Upper lobe of right lung (tissue), 1 donor: ENCODE measurements at regions not wholly inside any gene's neighbourhood (a gene's known extent, or its start where the extent isn't known, plus 50 kb on each side); places are given as distances from the start of the nearest gene placed in this dataset.

Experiments
- ATAC-seq: fragments of 200-7000 bp; cut with Tn5 transposase; one replicate; pipeline ENCODE4 v1.9.1; 2020; ENCODE audit warnings: mild to moderate bottlenecking, moderate library complexity
- DNase-seq: peaks from one replicate; pipeline ENCODE4 v3.0.0-alpha.2; 2020
- H3K27ac ChIP-seq: fragments of 200-600 bp; one replicate; pipeline ENCODE4 v1.8.0; 2022
- H3K27me3 ChIP-seq: fragments of 200-600 bp; one replicate; pipeline ENCODE4 v1.8.0; 2022; ENCODE audit warnings: mild to moderate bottlenecking
- H3K36me3 ChIP-seq: fragments of 200-600 bp; one replicate; pipeline ENCODE4 v1.8.0; 2022
- H3K4me1 ChIP-seq: fragments of 200-600 bp; one replicate; pipeline ENCODE4 v1.8.0; 2022
- H3K4me3 ChIP-seq: fragments of 200-600 bp; one replicate; pipeline ENCODE4 v1.8.0; 2022; ENCODE audit warnings: mild to moderate bottlenecking
- H3K9me3 ChIP-seq: fragments of 200-600 bp; one replicate; pipeline ENCODE4 v1.8.0; 2022
- CTCF ChIP-seq: fragments of 200-600 bp; IDR thresholded peaks from one replicate; pipeline ENCODE4 v1.8.0; 2022; ENCODE audit warnings: antibody characterized with exemption
- intact Hi-C: fragments of 100-400 bp; cut with DNase I; formaldehyde crosslinking; loops from one replicate; pipeline ENCODE4 v1.11.0; 2022
- donor health status: DM: no; HTN: yes; CAD: no; lungs with severe emphysema.

DNA sequence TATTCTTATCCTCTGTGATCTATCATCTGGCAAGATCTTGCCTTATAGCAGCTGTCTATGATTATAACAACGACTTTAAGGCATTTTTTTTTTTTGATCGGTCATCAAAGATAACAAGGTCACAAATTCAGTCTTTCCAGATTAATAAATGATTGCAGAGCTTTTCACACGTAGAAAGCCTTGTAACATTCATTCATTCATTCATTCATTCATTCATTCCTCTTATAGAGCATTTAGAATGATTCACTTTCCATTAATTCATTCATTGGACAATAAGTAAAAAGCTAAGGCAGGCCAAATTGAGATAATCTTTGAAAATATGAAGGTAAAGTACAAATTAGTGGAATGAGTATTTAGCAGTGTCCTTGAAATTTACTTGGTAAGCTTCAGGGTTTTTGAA is 223.7 kb downstream of the NUP35 start:
- H3K27ac ChIP-seq = no peak overlapping the region
- intact Hi-C loops = no loop called here

GRCh38 chr2:183348492-183348891 is 224.2 kb downstream of the NUP35 start:
- Histone ChIP-seq H3K4me1 (no peaks in the 10 kb centered on the region), H3K27me3 (no peaks in the 10 kb centered on the region), H3K9me3 (no peaks in the 10 kb centered on the region), H3K4me3 (no peak overlapping the region), H3K36me3 (no peaks in the 10 kb centered on the region), H3K27ac (no peak overlapping the region)
- ATAC-seq (no peak), DNase-seq (no peak)
- no peak for TF ChIP-seq CTCF
- intact Hi-C loops = no loop called here

More for the DNA sequence above, 223.7 kb downstream of the NUP35 start:
- no peaks in the 10 kb centered on the region for H3K9me3 ChIP-seq
- no peak for TF ChIP-seq CTCF
- no peak overlapping the region for H3K4me3 ChIP-seq
- no peak for DNase-seq
- H3K4me1 ChIP-seq = no peaks in the 10 kb centered on the region
- ATAC-seq = no peak
- H3K36me3 ChIP-seq = no peaks in the 10 kb centered on the region
- no peaks in the 10 kb centered on the region for H3K27me3 ChIP-seq

DNA sequence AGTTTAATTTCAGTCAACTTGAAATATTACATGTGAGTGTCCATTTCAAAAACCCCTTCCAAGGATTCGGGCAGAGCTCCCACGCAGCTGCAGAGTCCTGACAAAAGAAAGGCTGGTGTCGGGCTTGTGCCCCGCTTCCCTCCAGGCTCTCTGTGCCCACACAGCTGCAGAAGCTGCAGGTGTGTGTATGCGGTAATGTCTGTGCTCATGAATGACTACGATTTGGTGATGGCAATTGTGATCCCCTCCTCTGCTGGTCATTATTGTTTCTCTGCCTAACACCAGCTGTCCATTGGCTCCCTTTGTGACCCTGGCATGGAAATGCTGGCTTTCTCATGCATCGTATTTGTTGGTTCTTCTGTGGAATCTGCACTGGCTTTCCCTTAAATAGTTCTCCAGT is 224.8 kb downstream of the NUP35 start:
- no peaks in the 10 kb centered on the region for H3K9me3 ChIP-seq
- no peak for TF ChIP-seq CTCF
- intact Hi-C loops = no loop called here
- H3K4me3 ChIP-seq = no peak overlapping the region
- no peaks in the 10 kb centered on the region for H3K4me1 ChIP-seq
- H3K27me3 ChIP-seq = no peaks in the 10 kb centered on the region
- DNase-seq (no peak), ATAC-seq (no peak)
- H3K27ac ChIP-seq = no peak overlapping the region
- H3K36me3 ChIP-seq = no peaks in the 10 kb centered on the region

- TF ChIP-seq CTCF = no peak
- Histone ChIP-seq H3K27me3 (no peaks in the 10 kb centered on the region), H3K36me3 (no peaks in the 10 kb centered on the region), H3K27ac (no peak overlapping the region), H3K4me3 (no peak overlapping the region), H3K4me1 (no peaks in the 10 kb centered on the region), H3K9me3 (no peaks in the 10 kb centered on the region)
- intact Hi-C loops = no loop called here
- DNase-seq = no peak
- ATAC-seq = no peak
Measured at GRCh38 chr2:183359867-183360266, 235.6 kb downstream of the NUP35 start.

DNA sequence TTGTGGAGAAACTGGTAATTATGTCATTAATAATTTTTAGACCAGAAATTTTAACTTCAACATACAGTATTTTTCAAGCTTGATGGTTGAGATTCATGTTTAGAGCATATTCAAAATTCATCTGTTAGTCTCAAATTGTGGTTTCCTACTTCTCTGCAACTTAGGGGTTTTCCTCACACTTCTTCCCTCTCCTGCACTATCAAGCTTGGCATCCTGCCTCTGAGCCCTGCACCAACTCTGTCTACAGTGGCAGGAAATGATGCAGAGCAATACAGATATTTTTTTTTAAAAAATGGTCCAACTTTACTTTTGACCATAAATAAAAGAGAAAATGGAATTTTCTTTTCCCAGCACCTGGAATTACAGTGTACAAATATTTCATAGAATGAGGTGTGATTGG is 247.3 kb downstream of the NUP35 start:
- no peak overlapping the region for H3K4me3 ChIP-seq
- DNase-seq (no peak), ATAC-seq (no peak)
- intact Hi-C loops = no loop called here
- H3K36me3 ChIP-seq = no peaks in the 10 kb centered on the region
- H3K4me1 ChIP-seq = no peaks in the 10 kb centered on the region
- TF ChIP-seq CTCF = no peak
- H3K27ac ChIP-seq = no peak overlapping the region
- no peaks in the 10 kb centered on the region for H3K9me3 ChIP-seq
- no peaks in the 10 kb centered on the region for H3K27me3 ChIP-seq

DNA sequence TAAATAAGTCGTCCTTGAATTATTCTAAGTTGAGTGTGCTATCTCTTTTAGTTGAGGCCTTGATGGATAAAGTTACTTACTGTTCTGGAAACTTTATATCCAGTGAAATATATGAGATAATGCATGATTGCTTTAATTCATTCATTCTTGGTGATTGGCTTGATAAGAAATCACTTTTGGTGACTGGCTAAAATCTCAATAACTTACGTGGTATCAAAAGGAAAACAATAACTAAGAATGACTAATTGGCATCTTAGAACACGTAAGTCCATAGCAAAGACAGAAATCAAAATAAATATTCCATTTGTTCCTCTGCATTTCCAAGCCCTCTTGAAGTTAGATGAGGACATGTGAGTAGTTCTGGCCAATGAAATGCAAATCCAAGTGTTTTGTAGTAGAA is 251.6 kb downstream of the NUP35 start:
- no peaks in the 10 kb centered on the region for H3K9me3 ChIP-seq
- no peaks in the 10 kb centered on the region for H3K36me3 ChIP-seq
- no peak overlapping the region for H3K27ac ChIP-seq
- intact Hi-C loops = no loop called here
- DNase-seq (no peak), ATAC-seq (no peak)
- H3K4me1 ChIP-seq = no peaks in the 10 kb centered on the region
- no peak for TF ChIP-seq CTCF
- no peaks in the 10 kb centered on the region for H3K27me3 ChIP-seq
- no peak overlapping the region for H3K4me3 ChIP-seq
